ENCODE measurements at regions not wholly inside any gene's neighbourhood (a gene's known extent, or its start where the extent isn't known, plus 50 kb on each side); places are given as distances from the start of the nearest gene placed in this dataset.

- no peak for DNase-seq
Measured at GRCh38 chr9:81156381-81156780, 533.0 kb downstream of the TLE1 start.

GRCh38 chr9:81150016-81150625, 539.2 kb downstream of the TLE1 start:
- DNase-seq: no peak

- no peak for DNase-seq
Measured at GRCh38 chr9:81146684-81147337, 542.5 kb downstream of the TLE1 start.

- DNase-seq: no peak
Measured at GRCh38 chr9:81146241-81146640, 543.1 kb downstream of the TLE1 start.

- no peak for DNase-seq
Measured at GRCh38 chr9:81145331-81145963, 543.9 kb downstream of the TLE1 start.

GRCh38 chr9:81141961-81142360, 547.4 kb downstream of the TLE1 start:
- DNase-seq: no peak

GRCh38 chr9:81137976-81138568, 551.3 kb downstream of the TLE1 start:
- DNase-seq: no peak

- DNase-seq: no peak
Measured at GRCh38 chr9:81132796-81133195, 556.6 kb downstream of the TLE1 start.

GRCh38 chr9:81132318-81132717, 557.0 kb downstream of the TLE1 start:
- DNase-seq: no peak

- no peak for DNase-seq
Measured at GRCh38 chr9:81128701-81129100, 560.6 kb downstream of the TLE1 start.

GRCh38 chr9:81125446-81126092, 563.8 kb downstream of the TLE1 start:
- no peak for DNase-seq

- no peak for DNase-seq
Measured at GRCh38 chr9:81123526-81123925, 565.8 kb downstream of the TLE1 start.

GRCh38 chr9:81122749-81123148, 566.6 kb downstream of the TLE1 start:
- DNase-seq: no peak

GRCh38 chr9:81119591-81119990, 569.8 kb downstream of the TLE1 start:
- DNase-seq: no peak

- no peak for DNase-seq
Measured at GRCh38 chr9:81118416-81118815, 570.9 kb downstream of the TLE1 start.

- DNase-seq: no peak
Measured at GRCh38 chr9:81116340-81117137, 572.8 kb downstream of the TLE1 start.

- DNase-seq: no peak
Measured at GRCh38 chr9:81113453-81114124, 575.8 kb downstream of the TLE1 start.

GRCh38 chr9:81112627-81113452, 576.5 kb downstream of the TLE1 start:
- DNase-seq: no peak

GRCh38 chr9:81108821-81109220, 580.5 kb downstream of the TLE1 start:
- no peak for DNase-seq

- no peak for DNase-seq
Measured at GRCh38 chr9:81108391-81108790, 581.0 kb downstream of the TLE1 start.

Measured in activated CD4-positive, alpha-beta T cell treated with anti-CD3 and anti-CD28 coated beads for 48 hours (primary cell).